SK-N-SH treated with all-trans-retinoic acid at 6 μM for 48 hours (cell line): ENCODE measurements at regions not wholly inside any gene's neighbourhood (a gene's known extent, or its start where the extent isn't known, plus 50 kb on each side); places are given as distances from the start of the nearest gene placed in this dataset.

ENCODE experiments used
- ATAC-seq: fragments of 200-7000 bp; cut with Tn5 transposase; 3 replicates; pipeline ENCODE4 v1.9.1; 2020; ENCODE audit warnings: mild to moderate bottlenecking, moderate library complexity
- ARNTL ChIP-seq: fragments of 450-650 bp; formaldehyde crosslinking; IDR thresholded peaks from 2 replicates; pipeline ENCODE4 v1.5.0; 2020; ENCODE audit warnings: low read depth, mild to moderate bottlenecking, moderate library complexity, borderline replicate concordance
- BACH2 ChIP-seq: fragments of 250-450 bp; sonication (Bioruptor Pico); IDR thresholded peaks from 2 replicates; pipeline ENCODE4 v1.9.0; 2021; ENCODE audit warnings: mild to moderate bottlenecking, borderline replicate concordance
- CSDC2 ChIP-seq: fragments of 250-450 bp; sonication (Bioruptor Pico); IDR thresholded peaks from 2 replicates; pipeline ENCODE4 v1.5.0; 2020; ENCODE audit warnings: mild to moderate bottlenecking, moderate library complexity
- ESRRG ChIP-seq: fragments of 250-450 bp; sonication (Bioruptor Pico); IDR thresholded peaks from 2 replicates; pipeline ENCODE4 v1.6.1; 2021; ENCODE audit warnings: mild to moderate bottlenecking
- GLIS3 ChIP-seq: fragments of 250-450 bp; sonication (Bioruptor Pico); IDR thresholded peaks from 2 replicates; pipeline ENCODE4 v1.5.0; 2020; ENCODE audit warnings: mild to moderate bottlenecking, moderate library complexity
- PPARA ChIP-seq: fragments of 250-450 bp; sonication (Bioruptor Pico); IDR thresholded peaks from 2 replicates; pipeline ENCODE4 v1.5.0; 2020; ENCODE audit warnings: mild to moderate bottlenecking, borderline replicate concordance
- RARB ChIP-seq: fragments of 250-450 bp; sonication (Bioruptor Pico); IDR thresholded peaks from 2 replicates; pipeline ENCODE4 v1.8.0; 2021; ENCODE audit warnings: mild to moderate bottlenecking, moderate library complexity
- SNAI2 ChIP-seq: fragments of 250-450 bp; sonication (Bioruptor Pico); IDR thresholded peaks from 2 replicates; pipeline ENCODE4 v1.5.0; 2020; ENCODE audit warnings: mild to moderate bottlenecking, moderate library complexity
- TCF4 ChIP-seq: fragments of 250-450 bp; sonication (Bioruptor Pico); IDR thresholded peaks from 2 replicates; pipeline ENCODE4 v1.8.0; 2021; ENCODE audit warnings: mild to moderate bottlenecking, moderate library complexity, borderline replicate concordance
- TOX ChIP-seq: fragments of 250-450 bp; sonication (Bioruptor Pico); IDR thresholded peaks from 2 replicates; pipeline ENCODE4 v1.8.0; 2021; ENCODE audit warnings: mild to moderate bottlenecking, moderate library complexity, borderline replicate concordance
- ZC3H10 ChIP-seq: fragments of 250-450 bp; sonication (Bioruptor Pico); IDR thresholded peaks from 2 replicates; pipeline ENCODE4 v1.5.1; 2021; ENCODE audit warnings: mild to moderate bottlenecking, moderate library complexity
- ZFP3 ChIP-seq: fragments of 250-450 bp; sonication (Bioruptor Pico); IDR thresholded peaks from 2 replicates; pipeline ENCODE4 v1.5.0; 2020; ENCODE audit warnings: mild to moderate bottlenecking, moderate library complexity
- ZNF70 ChIP-seq: fragments of 450-650 bp; formaldehyde crosslinking; IDR thresholded peaks from 2 replicates; pipeline ENCODE4 v1.5.0; 2020; ENCODE audit warnings: mild to moderate bottlenecking, moderate library complexity
- ZNF8 ChIP-seq: fragments of 450-650 bp; formaldehyde crosslinking; IDR thresholded peaks from 2 replicates; pipeline ENCODE4 v1.5.0; 2020; ENCODE audit warnings: mild to moderate bottlenecking, moderate library complexity
- TF ChIP-seq, protein P1 (sequence below): fragments of 250-450 bp; sonication (Bioruptor Pico); IDR thresholded peaks from 2 replicates; pipeline ENCODE4 v1.5.1; 2020; ENCODE audit warnings: low read depth, mild to moderate bottlenecking, moderate library complexity
- TF ChIP-seq, protein P2 (sequence below): fragments of 250-450 bp; sonication (Bioruptor Pico); IDR thresholded peaks from 2 replicates; pipeline ENCODE4 v1.5.1; 2021; ENCODE audit warnings: mild to moderate bottlenecking, moderate library complexity
- TF ChIP-seq, protein P3 (sequence below): fragments of 250-450 bp; sonication (Bioruptor Pico); IDR thresholded peaks from 2 replicates; pipeline ENCODE4 v1.8.0; 2021; ENCODE audit warnings: low read depth, mild to moderate bottlenecking, moderate library complexity, borderline replicate concordance
- TF ChIP-seq, protein P4 (sequence below): fragments of 250-450 bp; sonication (Bioruptor Pico); IDR thresholded peaks from 2 replicates; pipeline ENCODE4 v1.8.0; 2020; ENCODE audit warnings: mild to moderate bottlenecking, moderate library complexity, borderline replicate concordance
- TF ChIP-seq, protein P5 (sequence below): fragments of 250-450 bp; sonication (Bioruptor Pico); IDR thresholded peaks from 2 replicates; pipeline ENCODE4 v1.5.0; 2020; ENCODE audit warnings: mild to moderate bottlenecking, moderate library complexity

DNA sequence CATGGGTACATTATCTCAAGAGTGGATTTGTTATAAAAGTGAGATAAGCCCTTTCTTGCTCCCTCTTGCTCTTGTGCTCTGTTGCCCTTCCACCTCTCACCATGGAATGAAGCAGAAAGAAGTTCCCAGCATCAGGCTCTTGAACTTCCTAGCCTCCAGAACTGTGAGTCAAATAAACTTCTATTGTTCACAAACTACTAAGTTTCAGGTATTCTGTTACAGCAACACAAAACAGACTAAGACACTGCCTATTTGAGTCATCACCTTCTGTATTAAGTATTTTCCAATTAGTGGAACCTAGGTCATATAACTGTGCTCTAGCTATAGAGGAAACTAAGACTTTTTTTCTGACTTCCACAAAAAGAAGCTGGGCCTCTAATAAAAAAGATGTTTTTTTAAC is 201.2 kb upstream of the FOXG1 start:
- TF ChIP-seq ESRRG (CRISPR knock-in tag) (no peak), CSDC2 (CRISPR knock-in tag) (no peak), ARNTL (CRISPR knock-in tag) (no peak)
- TF ChIP-seq, protein P1, sequence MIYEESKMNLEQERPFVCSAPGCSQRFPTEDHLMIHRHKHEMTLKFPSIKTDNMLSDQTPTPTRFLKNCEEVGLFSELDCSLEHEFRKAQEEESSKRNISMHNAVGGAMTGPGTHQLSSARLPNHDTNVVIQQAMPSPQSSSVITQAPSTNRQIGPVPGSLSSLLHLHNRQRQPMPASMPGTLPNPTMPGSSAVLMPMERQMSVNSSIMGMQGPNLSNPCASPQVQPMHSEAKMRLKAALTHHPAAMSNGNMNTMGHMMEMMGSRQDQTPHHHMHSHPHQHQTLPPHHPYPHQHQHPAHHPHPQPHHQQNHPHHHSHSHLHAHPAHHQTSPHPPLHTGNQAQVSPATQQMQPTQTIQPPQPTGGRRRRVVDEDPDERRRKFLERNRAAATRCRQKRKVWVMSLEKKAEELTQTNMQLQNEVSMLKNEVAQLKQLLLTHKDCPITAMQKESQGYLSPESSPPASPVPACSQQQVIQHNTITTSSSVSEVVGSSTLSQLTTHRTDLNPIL (CRISPR knock-in tag): no peak
- TF ChIP-seq, all 23 proteins: peak for 0
- ATAC-seq: no peak

DNA sequence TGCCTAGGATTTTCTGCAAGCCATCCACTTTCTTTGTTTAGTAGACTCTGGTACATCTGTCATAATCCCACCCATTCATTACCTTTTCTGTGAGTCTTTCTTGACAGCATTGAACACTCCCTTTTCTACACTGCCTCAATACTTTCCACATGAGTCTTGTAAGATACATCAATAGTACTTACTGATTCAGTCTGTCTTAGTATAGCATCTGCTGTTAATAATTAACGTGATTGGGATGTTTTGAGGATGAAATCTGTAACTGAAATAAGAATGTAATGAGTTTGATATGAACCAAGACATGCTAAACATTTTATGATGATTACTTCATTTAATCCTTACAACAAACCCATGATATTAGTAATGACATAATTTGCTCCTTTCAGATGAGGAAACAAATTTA is 196.2 kb upstream of the FOXG1 start:
- ATAC-seq: no peak
- no peak for TF ChIP-seq RARB
- TF ChIP-seq PPARA: no peak
- TF ChIP-seq ZNF8 (CRISPR knock-in tag): no peak
- TF ChIP-seq, protein P2, sequence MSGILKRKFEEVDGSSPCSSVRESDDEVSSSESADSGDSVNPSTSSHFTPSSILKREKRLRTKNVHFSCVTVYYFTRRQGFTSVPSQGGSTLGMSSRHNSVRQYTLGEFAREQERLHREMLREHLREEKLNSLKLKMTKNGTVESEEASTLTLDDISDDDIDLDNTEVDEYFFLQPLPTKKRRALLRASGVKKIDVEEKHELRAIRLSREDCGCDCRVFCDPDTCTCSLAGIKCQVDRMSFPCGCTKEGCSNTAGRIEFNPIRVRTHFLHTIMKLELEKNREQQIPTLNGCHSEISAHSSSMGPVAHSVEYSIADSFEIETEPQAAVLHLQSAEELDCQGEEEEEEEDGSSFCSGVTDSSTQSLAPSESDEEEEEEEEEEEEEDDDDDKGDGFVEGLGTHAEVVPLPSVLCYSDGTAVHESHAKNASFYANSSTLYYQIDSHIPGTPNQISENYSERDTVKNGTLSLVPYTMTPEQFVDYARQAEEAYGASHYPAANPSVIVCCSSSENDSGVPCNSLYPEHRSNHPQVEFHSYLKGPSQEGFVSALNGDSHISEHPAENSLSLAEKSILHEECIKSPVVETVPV (CRISPR knock-in tag): no peak
- TF ChIP-seq ZC3H10: no peak
- no peak for TF ChIP-seq ZNF70 (CRISPR knock-in tag)
- no peak for TF ChIP-seq SNAI2 (CRISPR knock-in tag)
- TF ChIP-seq, protein P3, sequence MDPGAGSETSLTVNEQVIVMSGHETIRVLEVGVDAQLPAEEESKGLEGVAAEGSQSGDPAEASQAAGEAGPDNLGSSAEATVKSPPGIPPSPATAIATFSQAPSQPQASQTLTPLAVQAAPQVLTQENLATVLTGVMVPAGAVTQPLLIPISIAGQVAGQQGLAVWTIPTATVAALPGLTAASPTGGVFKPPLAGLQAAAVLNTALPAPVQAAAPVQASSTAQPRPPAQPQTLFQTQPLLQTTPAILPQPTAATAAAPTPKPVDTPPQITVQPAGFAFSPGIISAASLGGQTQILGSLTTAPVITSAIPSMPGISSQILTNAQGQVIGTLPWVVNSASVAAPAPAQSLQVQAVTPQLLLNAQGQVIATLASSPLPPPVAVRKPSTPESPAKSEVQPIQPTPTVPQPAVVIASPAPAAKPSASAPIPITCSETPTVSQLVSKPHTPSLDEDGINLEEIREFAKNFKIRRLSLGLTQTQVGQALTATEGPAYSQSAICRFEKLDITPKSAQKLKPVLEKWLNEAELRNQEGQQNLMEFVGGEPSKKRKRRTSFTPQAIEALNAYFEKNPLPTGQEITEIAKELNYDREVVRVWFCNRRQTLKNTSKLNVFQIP (CRISPR knock-in tag): no peak

DNA sequence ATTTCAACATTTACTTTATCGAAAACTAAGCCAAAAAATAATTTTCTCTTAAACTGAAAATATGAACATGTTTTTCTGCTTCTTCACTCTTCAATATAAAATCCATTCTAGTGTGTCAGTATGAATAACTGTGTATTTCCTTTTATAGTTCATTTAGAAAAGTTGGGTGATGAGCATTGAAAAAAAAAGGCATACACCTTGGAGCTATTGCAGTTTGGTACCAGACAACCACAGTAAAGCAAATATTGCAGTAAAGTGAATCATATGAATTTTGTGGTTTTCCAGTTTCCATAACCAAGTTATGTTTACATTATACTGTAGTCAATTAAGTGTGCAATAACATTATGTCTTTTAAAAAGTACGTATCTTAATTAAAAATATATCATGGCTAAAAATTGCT is 195.0 kb upstream of the FOXG1 start:
- no peak for ATAC-seq

DNA sequence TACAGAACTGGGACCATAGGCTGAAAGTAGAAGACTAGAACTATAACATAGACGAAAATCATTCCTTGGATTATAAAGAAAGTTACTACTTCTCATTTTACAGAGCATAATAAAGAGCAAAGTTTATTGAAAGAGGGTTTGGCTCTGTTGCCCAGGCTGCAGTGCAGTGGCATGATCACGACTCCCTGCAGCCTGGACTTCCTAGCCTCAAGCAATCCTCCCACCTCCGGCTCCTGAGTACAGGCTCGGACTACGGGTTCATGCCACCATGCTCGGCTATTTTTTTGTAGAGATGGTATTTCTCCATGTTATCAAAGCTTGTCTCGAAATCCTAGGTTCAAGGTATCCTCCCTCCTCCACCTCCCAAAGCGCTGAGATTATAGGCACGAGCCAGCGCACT is 190.1 kb upstream of the FOXG1 start:
- no peak; the same call in 2 of the 3 replicates for ATAC-seq
- TF ChIP-seq, protein P4, sequence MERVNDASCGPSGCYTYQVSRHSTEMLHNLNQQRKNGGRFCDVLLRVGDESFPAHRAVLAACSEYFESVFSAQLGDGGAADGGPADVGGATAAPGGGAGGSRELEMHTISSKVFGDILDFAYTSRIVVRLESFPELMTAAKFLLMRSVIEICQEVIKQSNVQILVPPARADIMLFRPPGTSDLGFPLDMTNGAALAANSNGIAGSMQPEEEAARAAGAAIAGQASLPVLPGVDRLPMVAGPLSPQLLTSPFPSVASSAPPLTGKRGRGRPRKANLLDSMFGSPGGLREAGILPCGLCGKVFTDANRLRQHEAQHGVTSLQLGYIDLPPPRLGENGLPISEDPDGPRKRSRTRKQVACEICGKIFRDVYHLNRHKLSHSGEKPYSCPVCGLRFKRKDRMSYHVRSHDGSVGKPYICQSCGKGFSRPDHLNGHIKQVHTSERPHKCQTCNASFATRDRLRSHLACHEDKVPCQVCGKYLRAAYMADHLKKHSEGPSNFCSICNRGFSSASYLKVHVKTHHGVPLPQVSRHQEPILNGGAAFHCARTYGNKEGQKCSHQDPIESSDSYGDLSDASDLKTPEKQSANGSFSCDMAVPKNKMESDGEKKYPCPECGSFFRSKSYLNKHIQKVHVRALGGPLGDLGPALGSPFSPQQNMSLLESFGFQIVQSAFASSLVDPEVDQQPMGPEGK (CRISPR knock-in tag): no peak
- TF ChIP-seq ZC3H10: no peak
- TF ChIP-seq PPARA: no peak
- no peak for TF ChIP-seq ZFP3
- no peak for TF ChIP-seq TOX
- TF ChIP-seq, protein P1 (CRISPR knock-in tag): no peak
- no peak for TF ChIP-seq GLIS3 (CRISPR knock-in tag)
- TF ChIP-seq TCF4: no peak
- no peak for TF ChIP-seq ARNTL (CRISPR knock-in tag)
- no peak for TF ChIP-seq ESRRG (CRISPR knock-in tag)
- no peak for TF ChIP-seq ZNF70 (CRISPR knock-in tag)
- TF ChIP-seq, protein P2 (CRISPR knock-in tag): no peak

More for the DNA sequence above, 195.0 kb upstream of the FOXG1 start:
- TF ChIP-seq PPARA (no peak), ZNF70 (CRISPR knock-in tag) (no peak), BACH2 (no peak), ARNTL (CRISPR knock-in tag) (no peak), TOX (no peak)
- TF ChIP-seq, protein P5, sequence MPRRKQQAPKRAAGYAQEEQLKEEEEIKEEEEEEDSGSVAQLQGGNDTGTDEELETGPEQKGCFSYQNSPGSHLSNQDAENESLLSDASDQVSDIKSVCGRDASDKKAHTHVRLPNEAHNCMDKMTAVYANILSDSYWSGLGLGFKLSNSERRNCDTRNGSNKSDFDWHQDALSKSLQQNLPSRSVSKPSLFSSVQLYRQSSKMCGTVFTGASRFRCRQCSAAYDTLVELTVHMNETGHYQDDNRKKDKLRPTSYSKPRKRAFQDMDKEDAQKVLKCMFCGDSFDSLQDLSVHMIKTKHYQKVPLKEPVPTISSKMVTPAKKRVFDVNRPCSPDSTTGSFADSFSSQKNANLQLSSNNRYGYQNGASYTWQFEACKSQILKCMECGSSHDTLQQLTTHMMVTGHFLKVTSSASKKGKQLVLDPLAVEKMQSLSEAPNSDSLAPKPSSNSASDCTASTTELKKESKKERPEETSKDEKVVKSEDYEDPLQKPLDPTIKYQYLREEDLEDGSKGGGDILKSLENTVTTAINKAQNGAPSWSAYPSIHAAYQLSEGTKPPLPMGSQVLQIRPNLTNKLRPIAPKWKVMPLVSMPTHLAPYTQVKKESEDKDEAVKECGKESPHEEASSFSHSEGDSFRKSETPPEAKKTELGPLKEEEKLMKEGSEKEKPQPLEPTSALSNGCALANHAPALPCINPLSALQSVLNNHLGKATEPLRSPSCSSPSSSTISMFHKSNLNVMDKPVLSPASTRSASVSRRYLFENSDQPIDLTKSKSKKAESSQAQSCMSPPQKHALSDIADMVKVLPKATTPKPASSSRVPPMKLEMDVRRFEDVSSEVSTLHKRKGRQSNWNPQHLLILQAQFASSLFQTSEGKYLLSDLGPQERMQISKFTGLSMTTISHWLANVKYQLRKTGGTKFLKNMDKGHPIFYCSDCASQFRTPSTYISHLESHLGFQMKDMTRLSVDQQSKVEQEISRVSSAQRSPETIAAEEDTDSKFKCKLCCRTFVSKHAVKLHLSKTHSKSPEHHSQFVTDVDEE (CRISPR knock-in tag): no peak
- TF ChIP-seq, protein P1 (CRISPR knock-in tag): no peak
